Vagina (tissue), 2 donors: ENCODE measurements at regions not wholly inside any gene's neighbourhood (a gene's known extent, or its start where the extent isn't known, plus 50 kb on each side); places are given as distances from the start of the nearest gene placed in this dataset.

Experiments
- DNase-seq, 2 donors: peaks; one replicate each; pipeline ENCODE4 v3.0.0-alpha.2; 2017; ENCODE audit errors: extremely low spot score in 2 of 2
- H3K27ac ChIP-seq: fragments of 200-600 bp; sonication (generic); one replicate; pipeline ENCODE4 v1.5.1; 2019
- H3K27me3 ChIP-seq: fragments of 200-600 bp; sonication (generic); one replicate; pipeline ENCODE4 v1.5.1; 2019
- H3K36me3 ChIP-seq, 2 donors: fragments of 200-600 bp; sonication (generic); one replicate each; pipeline ENCODE4 v1.5.1; 2017 to 2019
- H3K4me1 ChIP-seq: fragments of 200-600 bp; sonication (generic); one replicate; pipeline ENCODE4 v1.5.1; 2019
- H3K4me3 ChIP-seq, 2 donors: fragments of 200-600 bp; sonication (generic); 1 replicate in 1 of 2; 2 replicates in 1 of 2; pipeline ENCODE4 v1.5.1; 2016 to 2019
- H3K9me3 ChIP-seq: fragments of 200-600 bp; sonication (generic); one replicate; pipeline ENCODE4 v1.5.1; 2019
- POLR2A ChIP-seq, 2 donors: fragments of 450-650 bp; IDR thresholded peaks; one replicate each; pipeline ENCODE4 v1.6.1; 2017; ENCODE audit warnings: antibody characterized with exemption in 2 of 2, mild to moderate bottlenecking in 2 of 2, moderate library complexity in 2 of 2
- POLR2AphosphoS5 ChIP-seq, 2 donors: sonication (generic); formaldehyde crosslinking; IDR thresholded peaks; one replicate each; pipeline ENCODE4 v1.9.0; 2017; ENCODE audit warnings: antibody characterized with exemption in 2 of 2, mild to moderate bottlenecking in 2 of 2, low read depth in 1 of 2; ENCODE audit not compliant: insufficient read depth in 1 of 2
- intact Hi-C: fragments of 100-400 bp; cut with DNase I; formaldehyde crosslinking; loops from one replicate; pipeline ENCODE4 v1.15.1; 2023
- TF ChIP-seq, protein P1 (sequence below), 3 experiments: fragments of 450-650 bp in 2 of 3; fragments of 200-600 bp in 1 of 3; sonication (generic) in 1 of 3; IDR thresholded peaks; one replicate each; pipeline ENCODE4 v1.5.1; 2017 to 2019; ENCODE audit warnings: antibody characterized with exemption in 3 of 3, mild to moderate bottlenecking in 2 of 3, moderate library complexity in 2 of 3

DNA sequence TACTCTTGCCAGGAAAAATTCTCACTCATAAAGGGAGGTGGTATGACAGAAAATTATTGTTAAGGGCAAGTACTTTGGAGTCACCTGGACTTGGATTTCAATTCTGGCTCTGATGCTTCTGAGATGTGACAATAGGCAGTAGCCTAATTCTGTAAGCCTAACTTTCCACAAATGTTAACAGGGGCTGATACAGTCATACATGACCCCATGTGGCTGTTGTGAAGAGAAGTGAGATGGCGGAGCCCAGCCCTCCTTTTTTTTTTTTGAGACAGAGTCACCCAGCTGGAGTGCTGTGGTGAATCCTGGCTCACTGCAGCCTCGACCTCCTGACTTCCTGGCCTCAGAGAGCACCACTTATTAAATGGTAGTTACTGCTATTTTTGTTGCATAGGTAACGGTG, 54.4 kb upstream of the IRF2 start:
- no peaks in the 10 kb centered on the region for H3K27me3 ChIP-seq
- H3K4me1 ChIP-seq: no peaks in the 10 kb centered on the region
- no peak overlapping the region for H3K4me3 ChIP-seq
- intact Hi-C loops: no loop called here
- TF ChIP-seq POLR2AphosphoS5 (IDR thresholded peaks at IDR 0.05; ENCODE audit: insufficient read depth in 1 of 2, low read depth in 1 of 2): no peak
- TF ChIP-seq, protein P1, sequence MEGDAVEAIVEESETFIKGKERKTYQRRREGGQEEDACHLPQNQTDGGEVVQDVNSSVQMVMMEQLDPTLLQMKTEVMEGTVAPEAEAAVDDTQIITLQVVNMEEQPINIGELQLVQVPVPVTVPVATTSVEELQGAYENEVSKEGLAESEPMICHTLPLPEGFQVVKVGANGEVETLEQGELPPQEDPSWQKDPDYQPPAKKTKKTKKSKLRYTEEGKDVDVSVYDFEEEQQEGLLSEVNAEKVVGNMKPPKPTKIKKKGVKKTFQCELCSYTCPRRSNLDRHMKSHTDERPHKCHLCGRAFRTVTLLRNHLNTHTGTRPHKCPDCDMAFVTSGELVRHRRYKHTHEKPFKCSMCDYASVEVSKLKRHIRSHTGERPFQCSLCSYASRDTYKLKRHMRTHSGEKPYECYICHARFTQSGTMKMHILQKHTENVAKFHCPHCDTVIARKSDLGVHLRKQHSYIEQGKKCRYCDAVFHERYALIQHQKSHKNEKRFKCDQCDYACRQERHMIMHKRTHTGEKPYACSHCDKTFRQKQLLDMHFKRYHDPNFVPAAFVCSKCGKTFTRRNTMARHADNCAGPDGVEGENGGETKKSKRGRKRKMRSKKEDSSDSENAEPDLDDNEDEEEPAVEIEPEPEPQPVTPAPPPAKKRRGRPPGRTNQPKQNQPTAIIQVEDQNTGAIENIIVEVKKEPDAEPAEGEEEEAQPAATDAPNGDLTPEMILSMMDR (IDR thresholded peaks at IDR 0.05): no peak
- TF ChIP-seq POLR2A (IDR thresholded peaks at IDR 0.05): no peak
- H3K27ac ChIP-seq: no peak overlapping the region
- no peak for DNase-seq
- no peaks in the 10 kb centered on the region for H3K9me3 ChIP-seq
- H3K36me3 ChIP-seq: no peaks in the 10 kb centered on the region

DNA sequence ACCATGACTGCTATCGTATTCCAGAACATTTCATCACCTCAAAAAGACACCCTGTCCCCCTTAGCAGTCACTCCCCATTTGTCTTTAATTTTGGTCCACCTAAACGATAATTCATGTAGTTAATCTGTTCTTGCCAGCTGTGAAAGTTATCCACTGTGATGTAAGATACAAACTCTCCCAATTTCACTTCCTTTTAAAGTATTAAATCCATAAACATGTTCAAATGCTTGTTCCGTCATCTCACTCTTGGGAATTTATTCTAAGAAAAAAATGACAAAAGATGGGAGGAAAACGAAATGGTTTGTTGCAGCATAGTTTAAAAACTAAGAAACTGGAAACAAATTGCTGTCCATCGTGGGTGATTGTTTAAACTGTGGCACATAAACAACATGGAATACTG, 53.7 kb upstream of the IRF2 start:
- TF ChIP-seq, protein P1 (IDR thresholded peaks at IDR 0.05): no peak
- TF ChIP-seq POLR2AphosphoS5 (IDR thresholded peaks at IDR 0.05; ENCODE audit: insufficient read depth in 1 of 2, low read depth in 1 of 2) (no peak), POLR2A (IDR thresholded peaks at IDR 0.05) (no peak)
- intact Hi-C loops: no loop called here
- DNase-seq: no peak
- Histone ChIP-seq H3K36me3 (no peaks in the 10 kb centered on the region), H3K27ac (no peak overlapping the region), H3K27me3 (no peaks in the 10 kb centered on the region), H3K4me1 (no peaks in the 10 kb centered on the region), H3K9me3 (no peaks in the 10 kb centered on the region), H3K4me3 (no peak overlapping the region)

DNA sequence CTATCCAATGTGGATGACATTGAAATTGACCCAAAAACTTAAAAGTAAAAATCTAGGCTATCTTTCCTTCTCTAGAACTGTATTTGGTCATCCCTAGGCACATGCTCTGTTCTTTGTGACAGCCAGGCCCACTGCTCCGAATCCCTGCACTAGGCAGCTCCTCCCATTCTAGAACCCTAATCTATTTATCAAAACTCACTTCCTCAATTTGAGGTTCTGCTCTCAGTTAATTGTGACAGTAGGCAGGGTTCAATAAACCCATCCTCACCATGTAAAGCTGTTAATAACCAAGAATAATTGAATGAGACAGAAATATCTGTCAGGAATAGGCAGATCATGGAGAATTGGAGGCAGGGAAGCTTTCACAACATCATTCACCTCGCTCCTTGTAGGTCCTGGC, 51.9 kb upstream of the IRF2 start:
- no peak for TF ChIP-seq POLR2A (IDR thresholded peaks at IDR 0.05)
- TF ChIP-seq, protein P1 (IDR thresholded peaks at IDR 0.05): no peak
- no peak for TF ChIP-seq POLR2AphosphoS5 (IDR thresholded peaks at IDR 0.05; ENCODE audit: insufficient read depth in 1 of 2, low read depth in 1 of 2)
- H3K4me1 ChIP-seq: no peaks in the 10 kb centered on the region
- no peak overlapping the region for H3K4me3 ChIP-seq
- no peaks in the 10 kb centered on the region for H3K36me3 ChIP-seq
- no peaks in the 10 kb centered on the region for H3K27me3 ChIP-seq
- no peaks in the 10 kb centered on the region for H3K9me3 ChIP-seq
- H3K27ac ChIP-seq: no peak overlapping the region
- no peak for DNase-seq
- intact Hi-C loops: no loop called here
